IMR-90 (cell line): ENCODE measurements at regions not wholly inside any gene's neighbourhood (a gene's known extent, or its start where the extent isn't known, plus 50 kb on each side); places are given as distances from the start of the nearest gene placed in this dataset.

ENCODE experiments used
- ATAC-seq: fragments of 200-7000 bp; cut with Tn5 transposase; 2 replicates; pipeline ENCODE4 v1.9.1; 2020; ENCODE audit warnings: low read depth, mild to moderate bottlenecking, moderate library complexity
- BruUV-seq: library from RNA; stranded (reverse); fragments of 400-500 nt; replicated peaks from 2 replicates; lab custom pipeline; 2021; lab: Mats Ljungman, UMichigan
- CTCF ChIA-PET: fragments of 300-600 bp; formaldehyde crosslinking; extraction: SDS; loops from one replicate; lab custom pipeline; 2021; ENCODE audit warnings: antibody characterized with exemption; lab: Yijun Ruan, JAX
- POLR2A ChIA-PET: fragments of 300-600 bp; sonication (Branson Sonifier 250); formaldehyde crosslinking; loops from one replicate; lab custom pipeline; 2022; ENCODE audit warnings: antibody characterized with exemption; ENCODE audit not compliant: unreplicated experiment; lab: Charles Lee
- DNase-seq: peaks from one replicate; pipeline ENCODE4 v3.0.0; 2013
- H2AFZ ChIP-seq: replicated peaks from 2 replicates; pipeline ENCODE3; 2013; ENCODE audit warnings: low read length, mild to moderate bottlenecking; ENCODE audit not compliant: poor library complexity
- H2AK5ac ChIP-seq: 2 replicates; pipeline ENCODE4 v1.6.1; 2013; ENCODE audit warnings: low read depth, low read length, inconsistent platforms
- H2AK9ac ChIP-seq: replicated peaks from 2 replicates; pipeline ENCODE3; 2013; ENCODE audit warnings: mild to moderate bottlenecking, low read depth, low read length, moderate library complexity; ENCODE audit not compliant: poor library complexity
- H2BK120ac ChIP-seq: 2 replicates; pipeline ENCODE4 v1.6.1; 2013; ENCODE audit warnings: low read depth, low read length, inconsistent platforms
- H2BK15ac ChIP-seq: 3 replicates; pipeline ENCODE4 v1.6.1; 2013; ENCODE audit warnings: low read depth, low read length, inconsistent platforms
- H2BK20ac ChIP-seq: 2 replicates; pipeline ENCODE4 v1.6.1; 2013; ENCODE audit warnings: low read depth, mild to moderate bottlenecking, inconsistent platforms, low read length, moderate library complexity
- H2BK5ac ChIP-seq: 2 replicates; pipeline ENCODE4 v1.6.1; 2013; ENCODE audit warnings: mild to moderate bottlenecking, low read depth, low read length, inconsistent platforms; ENCODE audit not compliant: poor library complexity, severe bottlenecking
- H3K14ac ChIP-seq: replicated peaks from 2 replicates; pipeline ENCODE4 v1.6.1; 2013; ENCODE audit warnings: low read depth, low read length, inconsistent platforms
- H3K18ac ChIP-seq: 2 replicates; pipeline ENCODE4 v1.6.1; 2013; ENCODE audit warnings: low read depth, low read length, control low read depth
- H3K23ac ChIP-seq: 2 replicates; pipeline ENCODE4 v1.6.1; 2013; ENCODE audit warnings: low read depth, low read length, inconsistent platforms
- H3K27ac ChIP-seq: 2 replicates; pipeline ENCODE4 v1.5.1; 2013; ENCODE audit warnings: mild to moderate bottlenecking, control low read depth, low read length; ENCODE audit not compliant: insufficient read depth
- H3K27me3 ChIP-seq: 2 replicates; pipeline ENCODE4 v1.6.1; 2013; ENCODE audit warnings: low read length; ENCODE audit not compliant: control insufficient read depth, insufficient read depth
- H3K36me3 ChIP-seq: 2 replicates; pipeline ENCODE4 v1.6.1; 2013; ENCODE audit warnings: low read length, mixed read lengths; ENCODE audit not compliant: control insufficient read depth, insufficient read depth
- H3K4ac ChIP-seq: 2 replicates; pipeline ENCODE4 v1.6.1; 2013; ENCODE audit warnings: low read depth, low read length, inconsistent platforms
- H3K4me1 ChIP-seq: 2 replicates; pipeline ENCODE4 v1.6.1; 2013; ENCODE audit warnings: low read length, mixed read lengths; ENCODE audit not compliant: control insufficient read depth, insufficient read depth
- H3K4me2 ChIP-seq: 2 replicates; pipeline ENCODE4 v1.6.1; 2013; ENCODE audit warnings: low read depth, mild to moderate bottlenecking, control low read depth, low read length, moderate library complexity
- H3K4me3 ChIP-seq: 2 replicates; pipeline ENCODE4 v1.5.1; 2013; ENCODE audit warnings: low read depth, mild to moderate bottlenecking, control low read depth, low read length, moderate library complexity; ENCODE audit not compliant: insufficient read depth
- H3K56ac ChIP-seq: 2 replicates; pipeline ENCODE4 v1.6.1; 2013; ENCODE audit warnings: low read length, inconsistent platforms; ENCODE audit not compliant: insufficient read depth; ENCODE audit errors: extremely low read depth
- H3K79me1 ChIP-seq, 2 experiments: 2 replicates each; pipeline ENCODE4 v1.6.1; 2013; ENCODE audit warnings: low read length in 2 of 2, inconsistent platforms in 1 of 2, low read depth in 1 of 2
- H3K9ac ChIP-seq: 2 replicates; pipeline ENCODE4 v1.6.1; 2013; ENCODE audit warnings: low read depth, low read length, control low read depth
- H3K9me1 ChIP-seq: 2 replicates; pipeline ENCODE4 v1.6.1; 2013; ENCODE audit warnings: low read length, inconsistent platforms; ENCODE audit not compliant: insufficient read depth
- H3K9me3 ChIP-seq: 2 replicates; pipeline ENCODE4 v1.6.1; 2013; ENCODE audit warnings: low read length; ENCODE audit not compliant: control insufficient read depth, insufficient read depth
- H4K20me1 ChIP-seq: 2 replicates; pipeline ENCODE4 v1.6.1; 2013; ENCODE audit warnings: low read length, inconsistent platforms; ENCODE audit not compliant: insufficient read depth
- H4K5ac ChIP-seq: 2 replicates; pipeline ENCODE4 v1.6.1; 2013; ENCODE audit warnings: mild to moderate bottlenecking, low read depth, low read length, control low read depth
- H4K8ac ChIP-seq, 2 experiments: 2 replicates each; pipeline ENCODE4 v1.6.1; 2013; ENCODE audit warnings: low read depth in 2 of 2, low read length in 2 of 2, control low read depth in 1 of 2, inconsistent platforms in 1 of 2
- H4K91ac ChIP-seq: 2 replicates; pipeline ENCODE4 v1.6.1; 2013; ENCODE audit warnings: low read depth, low read length, inconsistent platforms; ENCODE audit not compliant: insufficient read depth
- CEBPB ChIP-seq: IDR thresholded peaks from 2 replicates; pipeline ENCODE4 v1.6.1; 2012; ENCODE audit warnings: low read depth, low read length, improper control_type of control experiment
- FOS ChIP-seq: fragments of 150-350 bp; IDR thresholded peaks from 2 replicates; pipeline ENCODE4 v1.6.1; 2016; ENCODE audit warnings: low read depth, low read length
- MAFK ChIP-seq: IDR thresholded peaks from 2 replicates; pipeline ENCODE4 v1.6.1; 2012; ENCODE audit warnings: low read depth, low read length, improper control_type of control experiment
- MAZ ChIP-seq: IDR thresholded peaks from 2 replicates; pipeline ENCODE4 v1.6.1; 2012; ENCODE audit warnings: low read depth, mild to moderate bottlenecking, low read length, improper control_type of control experiment, moderate library complexity, borderline replicate concordance
- MXI1 ChIP-seq: IDR thresholded peaks from 2 replicates; pipeline ENCODE4 v1.6.1; 2012; ENCODE audit warnings: low read depth, mild to moderate bottlenecking, low read length, moderate library complexity, borderline replicate concordance
- SMC3 ChIP-seq: fragments of 150-350 bp; IDR thresholded peaks from 2 replicates; pipeline ENCODE4 v1.6.1; 2016; ENCODE audit warnings: low read depth, mild to moderate bottlenecking, antibody characterized with exemption, low read length, moderate library complexity
- WGBS, 2 experiments: methylation state at CpG; one replicate each; pipeline versions ENCODE4 v1.1.5 to v1.1.7; 2013; ENCODE audit warnings: missing lambda C conversion rate in 2 of 2; ENCODE audit not compliant: insufficient read length in 1 of 2; ENCODE audit errors: extremely low coverage in 2 of 2; 5-methylcytosine and 5-hydroxymethylcytosine counted together
- dilution Hi-C: fragments of 300-500 bp; cut with HindIII; formaldehyde crosslinking; loops from one replicate; pipeline ENCODE4 v1.14.3; 2018; ENCODE audit warnings: low sequenced_read_pairs; ENCODE audit not compliant: unreplicated experiment
- in situ Hi-C: fragments of 300-500 bp; cut with MboI; formaldehyde crosslinking; loops from 3 replicates; pipeline ENCODE4 v1.14.3; 2019; ENCODE audit warnings: low sequenced_read_pairs, inconsistent platforms, mixed read lengths
- intact Hi-C: fragments of 100-400 bp; cut with micrococcal nuclease; formaldehyde crosslinking; loops from 2 replicates; pipeline ENCODE4 v1.10.0; 2022
- TF ChIP-seq, protein P1 (sequence below): fragments of 150-350 bp; IDR thresholded peaks from 2 replicates; pipeline ENCODE4 v1.6.1; 2016; ENCODE audit warnings: low read depth, mild to moderate bottlenecking, low read length, moderate library complexity, borderline replicate concordance

- no peak overlapping the region for H2BK15ac ChIP-seq
- H2AFZ ChIP-seq: no peak overlapping the region
- H3K27ac ChIP-seq: no peak overlapping the region
- H4K20me1 ChIP-seq: no peaks in the 10 kb centered on the region
- H3K4ac ChIP-seq: no peak overlapping the region
- H4K5ac ChIP-seq: no peak overlapping the region
- no peak overlapping the region for H3K56ac ChIP-seq
- BruUV-seq: no TSS peak
- no peak overlapping the region for H3K18ac ChIP-seq
- no peak overlapping the region for H3K23ac ChIP-seq
- H3K14ac ChIP-seq: no peak overlapping the region
- no peak overlapping the region for H3K4me3 ChIP-seq
- H2BK20ac ChIP-seq: no peak overlapping the region
- CTCF ChIA-PET: no interaction called here
- no peak overlapping the region for H3K4me2 ChIP-seq
- no peak for DNase-seq
- dilution Hi-C loops (no loop called here), in situ Hi-C loops (no loop called here), intact Hi-C loops (loop anchor here (10.0 kb wide), 2 partner anchors 527 to 1957 kb away; no protein-coding TSS in a partner anchor)
- TF ChIP-seq MXI1 (no peak), CEBPB (no peak), MAZ (no peak), SMC3 (no peak), MAFK (no peak), FOS (no peak)
- TF ChIP-seq, protein P1, sequence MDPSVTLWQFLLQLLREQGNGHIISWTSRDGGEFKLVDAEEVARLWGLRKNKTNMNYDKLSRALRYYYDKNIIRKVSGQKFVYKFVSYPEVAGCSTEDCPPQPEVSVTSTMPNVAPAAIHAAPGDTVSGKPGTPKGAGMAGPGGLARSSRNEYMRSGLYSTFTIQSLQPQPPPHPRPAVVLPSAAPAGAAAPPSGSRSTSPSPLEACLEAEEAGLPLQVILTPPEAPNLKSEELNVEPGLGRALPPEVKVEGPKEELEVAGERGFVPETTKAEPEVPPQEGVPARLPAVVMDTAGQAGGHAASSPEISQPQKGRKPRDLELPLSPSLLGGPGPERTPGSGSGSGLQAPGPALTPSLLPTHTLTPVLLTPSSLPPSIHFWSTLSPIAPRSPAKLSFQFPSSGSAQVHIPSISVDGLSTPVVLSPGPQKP: no peak
- no peak overlapping the region for H3K9ac ChIP-seq
- H3K27me3 ChIP-seq: peaks cover 13% of the 10 kb centered on the region; the same call in 1 of the 2 replicates
- no peak for ATAC-seq
- no peak overlapping the region for H4K8ac ChIP-seq
- H3K79me1 ChIP-seq: no peaks in the 10 kb centered on the region
- 61% methylated on average over 17 of the region's 33 CpGs; no CpG with 5 or more reads in 1 of the 2 experiments for WGBS, 2 experiments
- no peaks in the 10 kb centered on the region for H3K36me3 ChIP-seq
- no peak overlapping the region for H4K91ac ChIP-seq
- no peaks in the 10 kb centered on the region for H3K9me1 ChIP-seq
- H3K9me3 ChIP-seq: no peaks in the 10 kb centered on the region
- POLR2A ChIA-PET: no interaction called here
- H3K4me1 ChIP-seq: no peaks in the 10 kb centered on the region
- no peak overlapping the region for H2BK120ac ChIP-seq
- no peak overlapping the region for H2AK9ac ChIP-seq
- H2BK5ac ChIP-seq: no peak overlapping the region
- H2AK5ac ChIP-seq: no peak overlapping the region
Observed at GRCh38 chr2:126771501-126772195, 115.7 kb downstream of the GYPC start.
